HG02885 (cell line): ENCODE measurements at regions not wholly inside any gene's neighbourhood (a gene's known extent, or its start where the extent isn't known, plus 50 kb on each side); places are given as distances from the start of the nearest gene placed in this dataset.
"Not testable (repeated sequence)": the region's sequence is repeated elsewhere in the genome, so short reads cannot be mapped to it uniquely, and the experiment has no call there.

Experiments
- ATAC-seq: cut with Tn5 transposase; IDR thresholded peaks from one replicate; pipeline ENCODE4 v1.9.1; 2021; ENCODE audit warnings: mild to moderate bottlenecking; ENCODE audit not compliant: unreplicated experiment, poor library complexity

GRCh38 chr11:116052603-116053547, 548.7 kb upstream of the CADM1 start:
- no peak for ATAC-seq

- no peak for ATAC-seq
Measured at GRCh38 chr11:116051494-116051893, 547.3 kb upstream of the CADM1 start.

- ATAC-seq, result no peak
Measured at GRCh38 chr11:116049383-116049782, 545.2 kb upstream of the CADM1 start.

- ATAC-seq, result no peak
Measured at GRCh38 chr11:116046127-116046526, 541.9 kb upstream of the CADM1 start.

- ATAC-seq, result no peak
Measured at GRCh38 chr11:116044941-116045340, 540.7 kb upstream of the CADM1 start.

- no peak for ATAC-seq
Measured at GRCh38 chr11:116044520-116044919, 540.3 kb upstream of the CADM1 start.

- ATAC-seq, result no peak
Measured at GRCh38 chr11:116043857-116044256, 539.6 kb upstream of the CADM1 start.

GRCh38 chr11:116043059-116043458, 538.8 kb upstream of the CADM1 start:
- not testable (repeated sequence) for ATAC-seq

- no peak for ATAC-seq
Measured at GRCh38 chr11:116042146-116042545, 537.9 kb upstream of the CADM1 start.

- no peak for ATAC-seq
Measured at GRCh38 chr11:116037861-116038260, 533.6 kb upstream of the CADM1 start.

GRCh38 chr11:116035977-116036376, 531.8 kb upstream of the CADM1 start:
- no peak for ATAC-seq

- no peak for ATAC-seq
Measured at GRCh38 chr11:116033931-116034553, 529.8 kb upstream of the CADM1 start.

GRCh38 chr11:116030697-116031331, 526.6 kb upstream of the CADM1 start:
- no peak for ATAC-seq

- not testable (repeated sequence) for ATAC-seq
Measured at GRCh38 chr11:116028506-116028905, 524.3 kb upstream of the CADM1 start.

GRCh38 chr11:115999437-115999836, 495.2 kb upstream of the CADM1 start:
- no peak for ATAC-seq

GRCh38 chr11:115996808-115997188, 492.6 kb upstream of the CADM1 start:
- no peak for ATAC-seq

GRCh38 chr11:115996125-115996807, 492.1 kb upstream of the CADM1 start:
- peak; percentile 97 for ATAC-seq

- no peak for ATAC-seq
Measured at GRCh38 chr11:115993590-115993989, 489.4 kb upstream of the CADM1 start.

- ATAC-seq, result no peak
Measured at GRCh38 chr11:115990004-115990447, 485.8 kb upstream of the CADM1 start.

GRCh38 chr11:115985896-115986295, 481.7 kb upstream of the CADM1 start:
- no peak for ATAC-seq
